Nucleus accumbens (tissue), 56 donors: ENCODE measurements at regions not wholly inside any gene's neighbourhood (a gene's known extent, or its start where the extent isn't known, plus 50 kb on each side); places are given as distances from the start of the nearest gene placed in this dataset.
"Not testable (repeated sequence)": the region's sequence is repeated elsewhere in the genome, so short reads cannot be mapped to it uniquely, and the experiment has no call there.

Source experiments
- DNase-seq, 56 donors: peaks; one replicate each; lab custom pipeline; 2025; lab: John Stamatoyannopoulos, UW

DNA sequence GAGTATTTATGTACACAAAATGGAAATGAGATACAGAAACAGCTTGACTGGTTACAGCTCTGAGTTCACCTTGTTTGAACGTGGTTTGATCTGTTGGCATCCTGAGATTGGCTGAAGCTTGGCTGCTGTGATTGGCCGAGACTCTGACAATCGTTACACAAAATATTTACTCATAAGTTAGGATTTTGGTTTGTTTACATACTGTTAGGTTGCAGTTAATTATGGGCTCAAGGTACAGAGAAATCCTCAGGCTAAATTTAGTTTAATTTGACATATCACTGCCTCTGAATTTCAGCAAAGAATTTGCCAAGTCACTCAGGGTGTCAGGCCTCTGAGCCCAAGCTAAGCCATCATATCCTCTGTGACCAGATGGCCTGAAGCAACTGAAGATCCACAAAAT is 227.3 kb downstream of the COPRS start:
- no peak for DNase-seq

DNA sequence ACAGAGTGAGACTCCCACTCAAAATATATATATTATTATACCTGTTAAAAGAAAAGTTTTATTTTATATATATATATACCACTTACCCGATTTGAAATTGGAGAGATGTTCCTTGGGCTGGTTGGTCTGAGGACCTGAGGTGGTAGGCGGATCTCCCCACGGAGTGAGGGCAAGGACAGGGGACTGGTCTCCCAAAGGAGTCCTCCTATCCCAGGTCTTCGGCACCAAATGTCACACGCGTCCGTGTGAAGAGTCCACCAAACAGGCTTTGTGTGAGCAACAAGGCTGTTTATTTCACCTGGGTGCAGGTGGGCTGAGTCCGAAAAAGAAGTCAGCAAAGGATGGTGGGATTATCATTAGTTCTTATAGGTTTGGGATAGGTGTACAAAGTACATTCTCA is 228.2 kb downstream of the COPRS start:
- not testable (repeated sequence) for DNase-seq

DNA sequence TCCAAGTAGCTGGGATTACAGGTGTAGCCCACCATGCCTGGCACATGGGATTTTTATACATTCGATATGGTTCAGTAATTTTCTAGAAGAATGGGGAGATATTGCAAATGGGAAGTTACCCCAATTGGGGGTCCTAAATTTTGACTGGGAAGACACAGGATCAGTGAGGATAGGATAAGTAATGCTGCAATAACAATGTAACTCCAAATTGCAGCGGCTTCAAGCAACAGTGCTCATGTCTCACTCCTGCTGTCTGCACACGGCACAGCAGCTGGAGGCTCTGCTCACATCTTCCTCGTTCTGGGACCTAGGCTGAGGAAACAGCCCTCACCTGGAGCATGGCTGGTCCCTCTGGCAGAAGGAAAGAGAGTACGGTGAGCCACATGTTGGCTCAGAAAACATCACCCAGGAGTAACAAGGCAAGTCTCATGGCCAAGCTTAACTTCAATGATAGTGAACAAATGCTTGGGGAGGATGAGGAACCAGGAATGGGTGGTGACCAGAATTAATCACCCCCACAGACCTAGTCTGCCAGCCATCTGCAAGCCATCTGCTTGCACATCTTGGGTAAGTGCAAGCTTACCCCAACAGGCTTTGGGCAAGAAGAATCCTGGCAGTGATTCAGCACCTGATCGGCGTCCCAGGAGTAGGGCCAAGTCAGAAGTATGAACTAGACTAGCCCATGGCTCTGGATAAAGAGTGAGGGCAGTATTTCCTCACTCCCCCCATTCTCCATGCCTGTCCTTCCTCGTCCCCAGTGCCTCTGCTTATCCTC is 229.2 kb downstream of the COPRS start:
- no peak for DNase-seq

DNA sequence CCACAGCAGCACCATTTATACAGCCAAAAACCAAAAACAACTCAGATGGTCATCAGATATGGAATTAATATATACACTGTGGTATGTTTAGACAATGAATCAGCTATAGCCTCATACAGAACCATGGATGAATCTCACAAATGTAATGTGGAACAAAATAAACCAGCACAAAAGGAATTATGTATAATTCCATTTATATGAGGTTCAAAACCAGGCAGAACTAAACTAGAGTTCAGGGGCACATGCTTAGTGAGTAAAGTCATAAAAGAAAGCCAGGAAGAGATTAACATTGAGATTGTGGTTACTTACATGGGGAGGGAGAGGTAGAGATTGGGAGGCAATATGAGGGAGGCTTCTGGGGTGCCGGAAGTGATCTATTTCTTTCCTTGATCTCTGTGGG is 231.1 kb downstream of the COPRS start:
- DNase-seq: no peak

DNA sequence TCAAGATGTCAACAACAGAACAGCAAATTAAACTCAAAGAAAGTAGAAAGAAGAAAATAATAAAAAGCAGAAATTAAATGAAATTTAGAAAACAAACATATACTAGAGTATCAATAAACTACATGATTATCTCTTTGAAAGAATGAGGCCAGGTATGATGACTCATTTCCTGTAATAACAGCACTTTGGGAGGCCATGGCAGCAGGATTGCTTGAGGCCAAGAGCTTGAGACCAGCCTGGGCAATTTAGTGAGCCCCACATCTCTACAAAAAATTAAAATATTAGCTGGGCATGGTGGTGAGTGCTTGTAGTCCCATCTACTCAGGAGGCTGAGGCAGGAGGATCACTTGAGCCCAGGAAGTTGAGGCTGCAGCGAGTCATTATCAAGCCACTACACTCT is 232.5 kb downstream of the RAB11FIP4 start:
- no peak for DNase-seq

DNA sequence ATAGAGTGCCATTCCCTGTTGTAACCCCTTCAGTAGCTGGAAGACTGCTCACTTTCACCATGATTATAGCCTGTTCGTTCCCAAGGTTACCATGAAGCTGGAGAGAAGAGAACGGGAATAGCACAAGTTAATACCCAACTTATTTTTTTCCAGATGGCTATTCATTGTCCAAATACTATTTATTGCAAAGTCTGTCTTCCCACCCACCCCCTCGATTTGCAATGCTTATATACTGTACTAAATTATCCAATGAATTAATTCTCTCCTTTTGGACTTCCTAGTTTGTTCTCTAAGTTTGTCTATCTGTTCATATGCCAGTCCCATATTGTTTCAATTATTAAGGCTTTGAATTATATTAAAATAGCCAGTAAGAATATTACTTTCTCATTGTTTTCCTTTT is 231.0 kb downstream of the RAB11FIP4 start:
- DNase-seq: no peak

DNA sequence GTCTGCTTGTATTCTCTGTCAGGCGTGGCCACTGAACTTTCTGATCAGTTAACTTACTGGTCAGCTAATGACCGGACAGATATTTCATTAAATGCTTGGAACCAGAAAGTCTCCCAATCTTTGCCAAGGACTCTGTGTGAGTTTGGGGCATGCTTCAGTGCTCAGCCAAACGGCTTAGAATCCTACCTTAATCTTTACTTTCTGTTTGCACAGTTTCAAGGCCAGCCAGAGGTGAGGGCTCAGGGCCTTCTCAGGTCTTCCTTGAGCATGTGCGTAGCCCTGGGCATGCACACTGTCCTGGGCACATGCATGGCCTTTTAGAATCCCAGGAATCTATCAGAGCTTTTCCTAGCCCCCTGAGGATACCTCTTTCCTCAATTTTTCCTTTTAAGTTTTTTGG is 230.1 kb downstream of the RAB11FIP4 start:
- no peak for DNase-seq

DNA sequence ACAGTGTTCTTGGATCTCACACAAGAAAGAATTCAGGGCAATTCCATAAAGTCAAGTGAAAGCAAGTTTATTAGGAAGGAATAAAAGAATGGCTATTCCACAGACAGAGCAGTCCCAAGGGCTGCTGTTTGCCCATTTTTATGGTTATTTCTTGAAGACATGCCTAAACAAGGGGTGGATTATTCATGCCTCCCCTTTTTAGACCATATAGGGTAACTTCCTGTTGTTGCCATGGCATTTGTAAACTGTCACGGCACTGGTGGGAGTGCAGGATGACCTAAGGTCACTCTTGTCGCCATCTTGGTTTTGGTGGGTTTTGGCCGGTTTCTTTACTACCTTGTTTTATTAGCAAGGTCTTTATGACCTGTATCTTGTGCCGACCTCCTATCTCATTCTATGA is 219.6 kb downstream of the RAB11FIP4 start:
- DNase-seq: not testable (repeated sequence)

DNA sequence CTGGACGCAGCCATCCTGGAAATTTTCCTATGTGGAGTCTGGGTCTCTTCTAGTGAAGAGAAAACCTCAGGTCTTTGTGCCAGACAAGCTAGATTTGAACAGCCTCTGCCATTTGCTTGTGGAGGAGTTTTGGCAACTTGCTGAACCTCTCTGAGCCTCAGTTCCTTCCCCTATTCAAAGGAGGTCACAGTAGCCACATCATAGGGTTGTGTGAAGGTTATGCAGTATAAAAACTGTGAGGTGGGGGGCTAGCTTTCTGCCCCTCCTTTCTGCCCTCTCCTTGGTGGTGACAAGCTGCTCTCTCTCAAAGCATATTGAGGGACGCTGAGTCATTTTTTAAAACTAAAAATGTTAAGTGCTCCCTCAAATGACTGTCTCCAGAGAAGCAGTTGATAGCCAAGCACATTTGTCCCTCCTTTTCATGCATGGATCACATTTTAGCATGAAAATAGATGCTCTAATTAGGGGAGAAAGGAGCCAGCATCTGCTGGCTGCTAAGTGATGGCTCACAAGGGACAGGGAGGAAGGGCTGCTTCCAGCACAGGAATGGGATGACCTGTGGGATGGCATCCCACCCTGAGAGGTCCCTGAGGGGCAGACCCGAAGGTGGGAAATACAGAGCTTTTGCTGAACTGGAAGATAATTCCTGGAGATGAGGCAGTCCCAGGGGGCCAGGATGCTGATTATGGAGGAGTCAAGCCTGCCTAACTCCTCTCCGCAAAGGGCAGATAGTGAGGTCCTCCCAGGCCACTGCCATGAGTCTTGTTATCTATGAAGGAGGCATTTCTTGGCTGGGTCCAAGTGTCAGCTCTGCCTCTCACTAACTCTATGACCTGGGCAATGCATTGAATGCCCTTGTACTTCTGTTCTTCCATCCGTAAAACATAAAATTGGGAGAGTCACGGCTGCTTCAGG is 218.8 kb downstream of the RAB11FIP4 start:
- no peak for DNase-seq

DNA sequence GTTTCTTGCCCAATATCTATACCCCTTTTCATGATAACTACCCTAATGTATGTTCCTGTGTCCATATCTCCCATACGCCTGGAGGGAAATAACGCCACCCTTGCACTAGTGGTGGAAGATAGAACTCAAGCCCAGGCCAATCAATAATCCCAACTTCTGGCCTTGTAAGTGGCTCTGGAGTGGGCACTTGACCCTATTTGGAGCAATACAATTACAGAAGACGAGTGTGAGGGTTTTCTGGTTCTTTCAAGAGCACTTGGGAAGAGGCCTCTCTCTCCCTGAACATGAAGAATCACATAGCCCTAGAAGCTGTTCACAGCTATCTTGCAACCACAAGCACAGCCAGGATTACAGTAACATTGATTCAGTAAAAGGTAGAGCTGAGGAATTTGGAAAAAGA is 217.9 kb downstream of the RAB11FIP4 start:
- DNase-seq: no peak

DNA sequence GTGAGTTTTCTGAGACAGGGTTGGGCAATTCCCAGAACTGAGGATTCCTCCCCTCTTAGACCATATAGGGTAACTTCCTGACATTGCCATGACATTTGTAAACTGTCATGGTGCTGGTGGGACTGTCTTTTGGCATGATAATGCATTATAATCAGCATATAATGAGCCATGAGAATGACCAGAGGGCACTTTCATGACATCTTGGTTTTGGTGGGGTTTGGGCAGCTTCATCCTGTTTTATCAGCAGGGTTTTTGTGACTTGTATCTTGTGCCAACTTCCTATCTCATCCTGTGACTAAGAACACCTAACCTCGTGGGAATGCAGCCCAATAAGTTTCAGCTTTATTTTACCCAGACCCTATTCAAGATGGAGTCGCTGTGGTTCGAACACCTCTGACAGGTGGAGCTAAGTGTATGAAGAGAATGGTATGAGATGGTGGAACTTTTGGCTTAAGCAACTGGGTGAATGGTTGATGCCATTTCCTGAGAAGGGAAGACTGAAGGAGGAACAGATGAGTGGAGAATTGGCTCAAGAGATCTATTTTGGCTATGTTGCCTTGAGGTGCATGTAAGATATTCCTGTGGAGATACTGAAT is 217.3 kb downstream of the RAB11FIP4 start:
- no peak for DNase-seq

DNA sequence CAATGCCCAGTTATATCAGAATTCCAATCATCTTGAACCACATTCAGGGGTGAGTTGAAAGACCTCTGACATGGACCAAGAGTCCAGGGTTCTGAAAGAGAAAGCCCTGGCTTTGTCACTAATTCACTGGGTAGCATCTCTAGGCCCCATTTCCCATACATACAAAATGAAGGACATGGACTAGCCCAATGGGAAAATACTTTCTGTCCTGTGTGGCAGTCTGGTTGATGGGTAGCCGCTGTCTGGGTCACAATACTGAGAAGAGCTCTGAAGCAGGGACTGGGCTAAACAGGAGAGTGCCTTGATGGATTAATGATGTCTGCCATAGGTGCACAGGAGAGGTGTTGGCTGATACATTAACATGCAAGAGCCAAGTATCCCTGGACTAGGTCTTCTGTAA is 214.3 kb downstream of the RAB11FIP4 start:
- no peak for DNase-seq

DNA sequence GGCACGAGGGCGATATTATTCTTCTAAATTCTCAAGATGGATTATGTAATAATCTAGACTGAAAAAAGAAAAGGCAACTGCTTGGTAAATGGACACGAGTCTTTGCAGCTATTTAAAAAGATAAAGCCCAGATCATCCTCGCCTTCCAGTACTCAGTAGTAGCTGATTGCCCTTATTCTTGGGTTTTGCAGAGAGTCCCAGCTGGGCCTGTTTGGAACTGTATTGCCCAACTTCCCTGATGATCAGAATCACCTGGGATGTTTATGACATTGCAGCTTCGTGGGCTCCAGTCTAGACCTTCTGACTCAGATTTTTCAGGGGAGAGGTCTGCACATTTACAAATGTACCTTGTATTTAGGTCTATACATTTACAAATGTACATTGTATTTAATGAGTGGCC is 213.5 kb downstream of the RAB11FIP4 start:
- DNase-seq: no peak

DNA sequence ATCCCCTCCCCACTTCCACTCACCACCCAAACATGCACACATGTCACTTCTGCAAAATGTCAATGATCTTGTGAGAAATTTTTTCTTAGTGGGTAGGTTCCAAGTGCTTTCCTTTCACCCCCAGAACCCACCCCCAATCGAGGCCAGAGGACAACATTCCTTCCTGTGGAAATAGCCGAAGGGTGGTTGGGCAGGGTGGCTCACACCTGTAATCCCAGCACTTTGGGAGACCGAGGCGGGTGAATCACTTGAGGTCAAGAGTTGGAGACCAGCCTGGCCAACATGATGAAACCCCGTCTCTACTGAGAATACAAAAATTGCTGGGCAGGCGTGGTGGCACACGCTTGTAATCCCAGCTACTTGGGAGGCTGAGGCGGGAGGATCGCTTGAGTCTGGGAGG is 208.7 kb downstream of the RAB11FIP4 start:
- DNase-seq: not testable (repeated sequence)

DNA sequence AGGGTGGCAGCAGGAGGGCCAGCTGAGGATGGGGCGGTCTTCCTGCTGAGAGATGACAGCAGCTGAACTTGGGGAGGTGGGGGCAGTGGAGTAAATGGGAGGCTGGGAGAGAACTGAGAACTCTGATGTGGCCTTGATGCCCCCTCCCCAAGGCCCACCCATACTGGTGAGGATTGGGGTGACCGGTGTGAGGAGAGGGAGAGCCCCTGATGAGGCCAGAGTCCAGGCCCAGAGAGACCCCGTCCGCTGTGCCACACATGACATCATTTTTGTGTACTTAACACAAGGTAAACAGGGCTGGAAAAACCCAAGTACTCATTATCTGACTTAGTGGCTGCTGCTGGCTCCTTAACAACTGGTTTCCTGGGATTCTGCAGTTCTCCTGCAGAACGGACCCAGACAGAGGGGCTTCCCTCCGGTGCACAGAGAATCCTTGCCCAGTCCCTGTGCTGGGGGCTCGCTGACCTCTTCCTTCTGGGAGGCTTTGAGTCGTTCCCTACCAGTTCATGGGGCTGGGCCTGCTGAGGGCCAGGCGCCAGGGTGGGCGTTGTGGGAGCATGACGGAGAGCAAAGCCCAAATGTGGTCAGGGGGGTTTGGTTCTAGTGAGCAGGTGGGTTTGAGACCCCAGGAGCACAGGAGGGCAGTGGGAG is 207.6 kb downstream of the RAB11FIP4 start:
- no peak for DNase-seq

DNA sequence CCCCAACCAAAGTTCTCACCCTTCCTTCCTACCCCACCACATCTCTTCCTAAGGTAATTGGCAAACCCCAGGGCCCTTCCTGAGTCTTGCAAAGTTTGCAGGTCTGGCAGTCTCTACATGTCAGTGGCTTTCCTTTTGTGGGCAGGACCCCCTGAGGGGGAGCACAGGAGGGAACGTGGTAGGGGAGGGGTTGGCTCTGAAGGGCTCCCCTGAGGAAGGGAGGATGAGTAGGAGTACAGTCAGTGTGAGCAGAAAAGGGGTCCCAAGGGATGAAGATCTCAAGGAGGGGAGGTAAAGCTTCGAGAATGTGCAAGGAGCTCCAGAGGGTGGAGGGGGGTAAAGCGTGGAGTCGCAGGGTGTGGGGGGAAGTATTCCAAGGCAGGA is 206.9 kb downstream of the RAB11FIP4 start:
- no peak for DNase-seq

DNA sequence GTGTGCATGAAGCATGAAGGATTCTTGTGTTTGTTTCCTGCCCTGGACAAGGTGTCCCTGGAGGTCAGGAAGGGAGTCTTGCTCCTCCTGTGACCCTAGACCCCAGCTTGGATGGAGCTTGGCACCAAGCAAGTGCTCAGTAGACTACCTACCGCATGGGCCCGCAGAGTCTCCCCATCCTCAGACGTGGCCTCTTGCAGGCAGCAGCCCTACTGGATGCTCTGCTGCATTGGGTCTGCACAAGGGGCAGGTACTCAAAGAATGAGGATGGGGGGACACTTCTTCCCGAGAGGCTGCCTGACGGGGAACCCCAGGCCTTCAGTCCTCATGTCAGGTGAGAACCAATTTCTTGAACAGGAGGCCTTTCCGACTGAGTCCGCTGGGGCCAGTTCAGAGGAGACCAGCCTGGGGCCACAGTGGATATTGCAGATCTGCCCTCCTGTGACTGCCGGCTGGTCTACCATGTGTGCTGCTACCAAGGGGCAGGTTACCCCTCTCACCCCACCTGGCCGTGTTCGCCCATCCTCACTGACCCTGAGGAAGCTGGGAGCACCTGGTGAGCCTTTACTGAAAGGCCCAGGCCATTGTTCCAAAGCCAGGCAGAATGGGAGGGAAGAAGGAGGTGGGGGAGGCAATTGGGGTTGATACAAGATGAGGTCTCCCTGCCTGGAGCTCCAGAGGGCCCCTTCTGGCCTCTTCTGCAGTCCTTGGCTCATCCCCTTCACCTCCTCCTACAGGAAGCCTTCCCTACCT is 206.3 kb downstream of the RAB11FIP4 start:
- DNase-seq: no peak

DNA sequence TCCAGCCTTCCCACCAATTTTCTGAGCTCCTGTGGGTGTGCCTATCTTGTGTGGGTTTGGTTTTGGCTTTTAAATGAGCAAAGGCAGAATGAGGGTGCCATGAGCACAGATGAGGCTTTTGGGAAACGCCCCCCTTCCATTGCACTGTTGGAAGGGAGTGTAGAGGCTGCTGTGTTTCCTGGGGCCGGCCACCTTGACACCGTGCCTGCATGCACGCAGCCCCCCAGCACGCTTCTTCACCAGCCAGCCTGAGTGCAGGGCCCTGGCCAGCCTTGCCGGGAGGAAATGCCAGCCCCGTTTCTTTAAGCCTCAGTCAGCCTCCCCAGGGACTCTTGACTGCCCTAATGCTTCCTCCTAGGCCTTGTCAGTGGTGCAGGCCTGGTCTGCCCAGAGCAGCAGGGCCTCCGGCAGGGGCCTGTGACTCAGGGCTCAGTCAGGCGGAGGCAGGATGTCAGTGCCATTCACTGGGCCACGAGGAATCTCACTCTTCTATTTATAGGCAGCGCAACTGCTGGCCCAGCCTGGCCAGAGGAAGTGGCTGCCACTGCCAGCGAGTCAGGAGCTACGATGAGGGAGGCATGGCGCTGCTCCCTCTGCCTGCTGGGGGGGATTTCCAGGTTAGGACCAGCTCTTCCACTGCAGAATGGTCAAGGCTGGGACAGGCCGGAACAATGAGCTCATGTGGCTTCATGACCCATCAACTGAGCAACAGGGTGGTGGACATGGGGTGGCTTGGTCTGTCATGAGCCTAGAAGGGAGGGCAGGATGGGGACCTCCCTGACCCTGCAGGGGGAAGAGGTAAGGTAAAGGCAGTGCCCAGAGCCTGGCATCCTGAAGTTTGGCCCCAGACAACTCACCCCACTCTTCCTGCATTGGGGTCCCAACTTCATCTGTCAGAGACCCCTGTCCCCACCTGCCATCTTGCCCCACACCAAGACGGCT is 205.2 kb downstream of the RAB11FIP4 start:
- peak in 30 of 56 donors; percentile 4 to 56 (median 18) for DNase-seq
